Globus pallidus (tissue), 1 donor: ENCODE measurements at regions not wholly inside any gene's neighbourhood (a gene's known extent, or its start where the extent isn't known, plus 50 kb on each side); places are given as distances from the start of the nearest gene placed in this dataset.
A peak's percentile ranks its signal among the peaks of the same experiment; 100 is the strongest.
"Not testable (repeated sequence)": the region's sequence is repeated elsewhere in the genome, so short reads cannot be mapped to it uniquely, and the experiment has no call there.

Experiments used
- DNase-seq: peaks from one replicate; pipeline ENCODE4 v3.0.0-alpha.2; 2015; ENCODE audit warnings: low spot score

- no peak for DNase-seq
These were observed 115.9 kb upstream of the CACUL1 start for GRCh38 chr10:118870467-118871243.

- no peak for DNase-seq
These were observed 116.6 kb upstream of the CACUL1 start for GRCh38 chr10:118871244-118871865.

- no peak for DNase-seq
These were observed 118.4 kb upstream of the CACUL1 start for GRCh38 chr10:118873091-118873737.

- DNase-seq, result no peak
These were observed 119.0 kb upstream of the CACUL1 start for GRCh38 chr10:118873738-118874105.

GRCh38 chr10:118874171-118874570, 119.4 kb upstream of the CACUL1 start:
- DNase-seq, result no peak

- no peak for DNase-seq
These were observed 120.3 kb upstream of the CACUL1 start for GRCh38 chr10:118875087-118875486.

- DNase-seq, result no peak
These were observed 128.0 kb upstream of the CACUL1 start for GRCh38 chr10:118882741-118883140.

GRCh38 chr10:118892255-118892654, 137.3 kb upstream of the NANOS1 start:
- DNase-seq, result no peak

GRCh38 chr10:118894891-118895290, 134.6 kb upstream of the NANOS1 start:
- DNase-seq, result not testable (repeated sequence)

- DNase-seq, result no peak
These were observed 128.9 kb upstream of the NANOS1 start for GRCh38 chr10:118900617-118901016.

- DNase-seq, result no peak
These were observed 128.1 kb upstream of the NANOS1 start for GRCh38 chr10:118901380-118901779.

- no peak for DNase-seq
These were observed 127.6 kb upstream of the NANOS1 start for GRCh38 chr10:118901906-118902305.

- not testable (repeated sequence) for DNase-seq
These were observed 126.9 kb upstream of the NANOS1 start for GRCh38 chr10:118902656-118903055.

GRCh38 chr10:118903251-118903650, 126.3 kb upstream of the NANOS1 start:
- no peak for DNase-seq

- DNase-seq, result no peak
These were observed 125.8 kb upstream of the NANOS1 start for GRCh38 chr10:118903691-118904090.

GRCh38 chr10:118904286-118904685, 125.2 kb upstream of the NANOS1 start:
- no peak for DNase-seq

GRCh38 chr10:118907051-118907450, 122.5 kb upstream of the NANOS1 start:
- DNase-seq, result no peak

- DNase-seq, result peak; percentile 12
These were observed 120.8 kb upstream of the NANOS1 start for GRCh38 chr10:118908557-118909256.

GRCh38 chr10:118910702-118911101, 118.8 kb upstream of the NANOS1 start:
- DNase-seq, result no peak

- no peak for DNase-seq
These were observed 118.2 kb upstream of the NANOS1 start for GRCh38 chr10:118911363-118911762.

- DNase-seq, result no peak
These were observed 116.4 kb upstream of the NANOS1 start for GRCh38 chr10:118912961-118913600.

GRCh38 chr10:118913825-118914224, 115.7 kb upstream of the NANOS1 start:
- no peak for DNase-seq
